Stimulated activated CD4-positive, alpha-beta T cell treated with anti-CD3 and anti-CD28 coated beads, TNF-alpha, amount 100 ng/mL, for 4 hours (primary cell): ENCODE measurements at regions not wholly inside any gene's neighbourhood (a gene's known extent, or its start where the extent isn't known, plus 50 kb on each side); places are given as distances from the start of the nearest gene placed in this dataset.

Experiments used
- DNase-seq, 3 experiments: peaks; one replicate each; pipeline ENCODE4 v3.0.0-alpha.2; 2020; ENCODE audit warnings: low read depth in 3 of 3

- no peak for DNase-seq
Measured at GRCh38 chr12:14148489-14149270, 167.3 kb upstream of the GRIN2B start.

- no peak for DNase-seq
Measured at GRCh38 chr12:14153803-14154202, 172.4 kb upstream of the GRIN2B start.

GRCh38 chr12:14156606-14157005, 175.2 kb upstream of the GRIN2B start:
- no peak for DNase-seq

GRCh38 chr12:14157088-14157747, 175.8 kb upstream of the GRIN2B start:
- DNase-seq: no peak

- no peak for DNase-seq
Measured at GRCh38 chr12:14164266-14164665, 182.9 kb upstream of the GRIN2B start.

- no peak for DNase-seq
Measured at GRCh38 chr12:14167005-14167628, 185.7 kb upstream of the GRIN2B start.

GRCh38 chr12:14169281-14169680, 187.9 kb upstream of the GRIN2B start:
- no peak for DNase-seq

- DNase-seq: no peak
Measured at GRCh38 chr12:14171106-14171505, 189.7 kb upstream of the GRIN2B start.

- no peak for DNase-seq
Measured at GRCh38 chr12:14175206-14175605, 190.3 kb upstream of the ATF7IP start.

- DNase-seq: no peak
Measured at GRCh38 chr12:14185427-14186192, 179.9 kb upstream of the ATF7IP start.

- DNase-seq: no peak
Measured at GRCh38 chr12:14186193-14186502, 179.3 kb upstream of the ATF7IP start.

GRCh38 chr12:14187002-14187401, 178.5 kb upstream of the ATF7IP start:
- no peak for DNase-seq

GRCh38 chr12:14187966-14188365, 177.5 kb upstream of the ATF7IP start:
- no peak for DNase-seq

GRCh38 chr12:14188744-14189143, 176.7 kb upstream of the ATF7IP start:
- DNase-seq: no peak

GRCh38 chr12:14190694-14191093, 174.8 kb upstream of the ATF7IP start:
- DNase-seq: no peak

- no peak for DNase-seq
Measured at GRCh38 chr12:14191612-14192011, 173.9 kb upstream of the ATF7IP start.

- DNase-seq: no peak
Measured at GRCh38 chr12:14193639-14194038, 171.8 kb upstream of the ATF7IP start.

- DNase-seq: no peak
Measured at GRCh38 chr12:14194572-14194971, 170.9 kb upstream of the ATF7IP start.

- DNase-seq: no peak
Measured at GRCh38 chr12:14199455-14200198, 165.9 kb upstream of the ATF7IP start.

- DNase-seq: no peak
Measured at GRCh38 chr12:14200598-14200997, 164.9 kb upstream of the ATF7IP start.

GRCh38 chr12:14201291-14201690, 164.2 kb upstream of the ATF7IP start:
- DNase-seq: no peak
